ENCODE measurements at regions not wholly inside any gene's neighbourhood (a gene's known extent, or its start where the extent isn't known, plus 50 kb on each side); places are given as distances from the start of the nearest gene placed in this dataset.

- ATAC-seq (no peak), DNase-seq (ENCODE audit: low read depth, low spot score) (no peak)
- Histone ChIP-seq H3K27me3 (ENCODE audit: insufficient read depth, low read length) (no peaks in the 10 kb centered on the region), H3K4me1 (ENCODE audit: control insufficient read depth in 1 of 2, insufficient read depth in 2 of 2, low read length in 2 of 2) (no peaks in the 10 kb centered on the region), H3K4me2 (ENCODE audit: low read length) (no peak overlapping the region), H3K27ac (ENCODE audit: low read depth, low read length) (no peak overlapping the region), H3K4me3 (replicated peaks in 1 of 2; ENCODE audit: low read depth in 1 of 2, low read length in 2 of 2) (no peak overlapping the region), H3K79me2 (ENCODE audit: insufficient read depth, low read length) (no peaks in the 10 kb centered on the region), H3K9me2 (ENCODE audit: insufficient read depth) (no peaks in the 10 kb centered on the region), H3K9me3 (ENCODE audit: control insufficient read depth in 1 of 2, insufficient read depth in 1 of 2, low read depth in 1 of 2, low read length in 2 of 2) (no peaks in the 10 kb centered on the region), H3K36me3 (ENCODE audit: control insufficient read depth in 1 of 2, insufficient read depth in 2 of 2, low read length in 2 of 2) (no peaks in the 10 kb centered on the region), H3K9ac (ENCODE audit: low read length) (no peak overlapping the region), H2AFZ (ENCODE audit: low read depth, low read length, poor library complexity, severe bottlenecking) (no peak overlapping the region), H4K20me1 (ENCODE audit: insufficient read depth) (no peaks in the 10 kb centered on the region)
- POLR2A ChIA-PET, result no interaction called here
- RAD21 ChIA-PET (ENCODE audit: low non-redundant PET in 1 of 2, low total read pairs in 2 of 2, uncharacterized antibody in 2 of 2, unreplicated experiment in 2 of 2), result no interaction called here
- CTCF ChIA-PET, result interaction anchor here (1.0 kb wide), 1 partner anchor 8 kb away, joined by 3 read pairs; no protein-coding TSS in a partner anchor
- intact Hi-C loops (cut with micrococcal nuclease), result loop anchor here (1.0 kb wide), 2 partner anchors 876 to 945 kb away; no protein-coding TSS in a partner anchor
- no peak for TF ChIP-seq REST (IDR thresholded peaks at IDR 0.05; ENCODE audit: low read depth)
- no peak for TF ChIP-seq JUND (IDR thresholded peaks at IDR 0.05)
- TF ChIP-seq MAX (IDR thresholded peaks at IDR 0.05), result no peak
- TF ChIP-seq SIN3A (IDR thresholded peaks at IDR 0.05; ENCODE audit: low read depth), result no peak
- TF ChIP-seq POLR2AphosphoS5 (IDR thresholded peaks at IDR 0.05; ENCODE audit: low read depth, low read length), result no peak
- no peak for TF ChIP-seq FOSL1 (IDR thresholded peaks at IDR 0.05; ENCODE audit: low read depth)
- TF ChIP-seq SRF (IDR thresholded peaks at IDR 0.05; ENCODE audit: low read depth), result no peak
- no peak for TF ChIP-seq ATF3 (IDR thresholded peaks at IDR 0.05)
- no peak for TF ChIP-seq ELF1 (IDR thresholded peaks at IDR 0.05; ENCODE audit: borderline replicate concordance, low read depth)
- no peak for TF ChIP-seq EZH2phosphoT487 (IDR thresholded peaks at IDR 0.05; ENCODE audit: borderline replicate concordance)
- no peak for TF ChIP-seq SP1 (IDR thresholded peaks at IDR 0.05; ENCODE audit: low read depth)
- TF ChIP-seq CTCF (IDR thresholded peaks at IDR 0.05 in 2 of 3, conservative IDR thresholded peaks at IDR 0.05 in 1 of 3; ENCODE audit: borderline replicate concordance in 1 of 3, insufficient read depth in 1 of 3, low read depth in 2 of 3, low read length in 2 of 3), result no peak
- TF ChIP-seq EGR1 (IDR thresholded peaks at IDR 0.05; ENCODE audit: low read depth), result no peak
- no peak for TF ChIP-seq TCF7L2 (IDR thresholded peaks at IDR 0.05; ENCODE audit: borderline replicate concordance, extremely low read depth, insufficient read depth, insufficient read length)
- TF ChIP-seq EZH2 (IDR thresholded peaks at IDR 0.05), result no peak
- no peak for TF ChIP-seq ZNF274 (IDR thresholded peaks at IDR 0.05; ENCODE audit: low read depth, low read length)
- no TSS peak for BruUV-seq (replicated peaks)
Measured at GRCh38 chr13:107210723-107211030, 642.7 kb upstream of the ARGLU1 start.
